ENCODE measurements at regions not wholly inside any gene's neighbourhood (a gene's known extent, or its start where the extent isn't known, plus 50 kb on each side); places are given as distances from the start of the nearest gene placed in this dataset.

DNA sequence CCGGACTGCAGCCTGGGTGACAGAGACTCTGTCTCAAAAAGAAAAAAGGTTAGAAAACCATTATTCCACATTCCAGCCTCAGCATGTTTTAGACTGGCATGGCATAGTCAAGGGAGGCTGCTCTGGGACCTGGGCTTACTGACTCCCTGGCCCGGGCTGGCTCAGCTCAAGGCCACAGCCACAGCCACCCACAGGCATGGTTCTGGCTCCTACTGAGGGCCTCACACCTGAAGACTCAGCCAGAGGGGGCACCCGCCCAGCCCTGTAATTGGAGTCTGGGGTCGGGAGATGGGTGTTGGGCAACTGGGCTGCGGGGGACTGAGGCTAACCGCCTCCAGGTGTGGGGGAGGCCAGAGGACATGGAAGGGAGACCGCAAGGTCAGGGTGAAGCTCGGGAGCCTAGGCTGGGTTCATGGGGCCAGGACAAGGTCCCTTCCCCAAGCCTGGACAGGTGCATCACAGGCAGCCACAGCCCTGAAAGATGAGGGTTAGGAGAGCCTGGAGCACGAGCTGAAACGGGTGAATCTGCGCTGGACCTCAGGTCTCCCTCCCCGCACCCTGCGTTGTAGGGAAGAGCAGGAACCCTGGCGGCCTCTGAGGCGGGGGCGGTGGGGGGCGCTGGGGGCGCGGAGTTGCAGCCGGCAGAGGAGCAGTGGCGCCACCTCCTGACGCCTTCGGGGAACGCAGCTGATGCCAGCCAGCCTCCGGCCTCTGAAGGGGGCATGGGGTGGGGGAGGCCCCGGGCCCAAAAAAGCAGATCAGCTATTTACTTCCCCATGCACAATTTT lies 67.7 kb upstream of the SRSF6 start:
- CTCF ChIA-PET = interaction anchor here (0.5 to 2.1 kb wide), 3 partner anchors 10 to 132 kb away, joined by 3 to 5 read pairs (median 5); no protein-coding TSS in a partner anchor
- TF ChIP-seq FOXK2 (IDR thresholded peaks at IDR 0.05) (no peak), SP1 (IDR thresholded peaks at IDR 0.05) (no peak), ZNF384 (IDR thresholded peaks at IDR 0.05) (no peak), ARNT (IDR thresholded peaks at IDR 0.05) (no peak), FOXA1 (IDR thresholded peaks at IDR 0.05) (no peak), ELF4 (IDR thresholded peaks at IDR 0.05) (no peak), BHLHE40 (IDR thresholded peaks at IDR 0.05; ENCODE audit: borderline replicate concordance) (no peak), NFRKB (IDR thresholded peaks at IDR 0.05) (no peak)
- TF ChIP-seq, protein P1, sequence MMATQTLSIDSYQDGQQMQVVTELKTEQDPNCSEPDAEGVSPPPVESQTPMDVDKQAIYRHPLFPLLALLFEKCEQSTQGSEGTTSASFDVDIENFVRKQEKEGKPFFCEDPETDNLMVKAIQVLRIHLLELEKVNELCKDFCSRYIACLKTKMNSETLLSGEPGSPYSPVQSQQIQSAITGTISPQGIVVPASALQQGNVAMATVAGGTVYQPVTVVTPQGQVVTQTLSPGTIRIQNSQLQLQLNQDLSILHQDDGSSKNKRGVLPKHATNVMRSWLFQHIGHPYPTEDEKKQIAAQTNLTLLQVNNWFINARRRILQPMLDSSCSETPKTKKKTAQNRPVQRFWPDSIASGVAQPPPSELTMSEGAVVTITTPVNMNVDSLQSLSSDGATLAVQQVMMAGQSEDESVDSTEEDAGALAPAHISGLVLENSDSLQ (IDR thresholded peaks at IDR 0.05) = no peak
- peak; percentile 51 for DNase-seq (ENCODE audit: extremely low spot score)
- POLR2A ChIA-PET = no interaction called here

DNA sequence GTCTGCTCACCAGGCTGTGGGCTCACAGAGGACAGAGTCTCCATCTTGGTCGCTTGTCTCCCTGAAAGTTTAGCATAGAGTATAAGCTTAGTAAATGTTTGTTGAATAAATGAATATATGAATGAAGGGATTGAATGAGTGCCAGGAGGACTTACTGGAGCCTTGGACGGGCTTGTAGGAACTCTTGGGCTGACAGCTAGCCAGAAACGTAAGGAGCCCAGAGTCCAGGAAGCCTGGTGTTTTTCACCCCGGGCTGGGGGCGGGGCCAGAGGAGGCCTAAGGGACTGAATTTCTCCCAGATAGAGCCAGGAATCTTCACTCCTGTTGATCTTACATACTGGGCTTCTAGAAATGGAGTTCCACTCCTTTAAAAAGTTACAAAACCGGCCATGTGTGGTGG lies 68.5 kb upstream of the SRSF6 start:
- no peak for TF ChIP-seq L3MBTL2 (conservative IDR thresholded peaks at IDR 0.05)
- TF ChIP-seq BHLHE40 (IDR thresholded peaks at IDR 0.05; ENCODE audit: borderline replicate concordance) = no peak
- no peak for TF ChIP-seq SP1 (IDR thresholded peaks at IDR 0.05)
- TF ChIP-seq FOXM1 (IDR thresholded peaks at IDR 0.05; ENCODE audit: borderline replicate concordance) = no peak
- no peak for TF ChIP-seq ARNT (IDR thresholded peaks at IDR 0.05)
- TF ChIP-seq ZNF384 (IDR thresholded peaks at IDR 0.05) = no peak
- TF ChIP-seq TARDBP (IDR thresholded peaks at IDR 0.05) = no peak
- no peak for TF ChIP-seq FOXK2 (IDR thresholded peaks at IDR 0.05)
- TF ChIP-seq SUZ12 (IDR thresholded peaks at IDR 0.05) = no peak
- TF ChIP-seq NFRKB (IDR thresholded peaks at IDR 0.05) = no peak
- no peak for TF ChIP-seq ELF4 (IDR thresholded peaks at IDR 0.05)
- no peak for TF ChIP-seq HDGF (IDR thresholded peaks at IDR 0.05; ENCODE audit: borderline replicate concordance)
- no peak for TF ChIP-seq CTBP1 (IDR thresholded peaks at IDR 0.05; ENCODE audit: borderline replicate concordance)
- CTCF ChIA-PET = interaction anchor here (2.1 kb wide), 1 partner anchor 11 kb away, joined by 5 read pairs; no protein-coding TSS in a partner anchor
- DNase-seq (ENCODE audit: extremely low spot score) = no peak
- POLR2A ChIA-PET = no interaction called here

DNA sequence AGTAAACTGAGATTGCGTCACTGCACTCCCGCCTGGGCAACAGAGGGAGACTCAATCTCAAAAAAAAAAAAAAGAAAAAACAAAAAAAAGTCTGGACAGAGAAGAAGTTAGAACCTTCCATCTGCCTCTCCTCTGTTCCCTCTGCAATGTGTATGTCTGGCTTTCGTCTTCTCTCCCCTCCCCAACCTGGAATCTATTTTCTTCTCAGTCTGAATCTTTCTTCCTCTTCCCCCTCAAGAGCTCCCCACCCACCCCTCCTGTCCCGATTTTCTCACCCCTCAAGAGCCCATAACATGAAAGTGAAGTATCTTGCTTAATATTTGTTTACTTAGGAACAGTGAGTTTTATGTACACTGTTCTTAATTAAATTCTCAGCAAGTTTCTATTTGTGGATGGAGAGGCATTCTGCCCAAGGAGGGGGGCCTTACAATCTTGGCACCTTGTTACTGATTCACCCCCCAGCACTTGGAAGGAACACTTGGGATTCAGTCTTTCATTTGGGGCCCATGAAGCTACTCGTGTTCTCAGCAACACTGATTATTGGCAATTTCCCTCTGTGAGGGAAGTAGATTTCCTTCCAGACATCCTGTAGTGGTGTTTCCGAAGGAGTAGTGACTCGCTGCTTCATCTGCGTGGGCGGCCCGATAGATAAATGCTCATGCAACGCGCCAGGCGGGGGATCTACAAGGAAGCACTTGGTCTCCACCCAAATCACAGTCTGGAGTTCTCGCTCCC lies 69.3 kb upstream of the SRSF6 start:
- ChIA-PET POLR2A (no interaction called here), CTCF (no interaction called here)
- no peak for TF ChIP-seq HDGF (IDR thresholded peaks at IDR 0.05; ENCODE audit: borderline replicate concordance)
- TF ChIP-seq FOXK2 (IDR thresholded peaks at IDR 0.05) = no peak
- TF ChIP-seq FOXM1 (IDR thresholded peaks at IDR 0.05; ENCODE audit: borderline replicate concordance) = no peak
- no peak for TF ChIP-seq ARNT (IDR thresholded peaks at IDR 0.05)
- TF ChIP-seq ELF4 (IDR thresholded peaks at IDR 0.05) = no peak
- TF ChIP-seq SUZ12 (IDR thresholded peaks at IDR 0.05) = no peak
- no peak for TF ChIP-seq ZNF384 (IDR thresholded peaks at IDR 0.05)
- TF ChIP-seq L3MBTL2 (conservative IDR thresholded peaks at IDR 0.05) = no peak
- TF ChIP-seq LEF1 (IDR thresholded peaks at IDR 0.05; ENCODE audit: borderline replicate concordance) = no peak
- TF ChIP-seq, protein P1 (IDR thresholded peaks at IDR 0.05) = no peak
- no peak for TF ChIP-seq SP1 (IDR thresholded peaks at IDR 0.05)
- no peak for TF ChIP-seq BHLHE40 (IDR thresholded peaks at IDR 0.05; ENCODE audit: borderline replicate concordance)
- no peak for TF ChIP-seq TARDBP (IDR thresholded peaks at IDR 0.05)
- TF ChIP-seq CTBP1 (IDR thresholded peaks at IDR 0.05; ENCODE audit: borderline replicate concordance) = no peak
- no peak for DNase-seq (ENCODE audit: extremely low spot score)

DNA sequence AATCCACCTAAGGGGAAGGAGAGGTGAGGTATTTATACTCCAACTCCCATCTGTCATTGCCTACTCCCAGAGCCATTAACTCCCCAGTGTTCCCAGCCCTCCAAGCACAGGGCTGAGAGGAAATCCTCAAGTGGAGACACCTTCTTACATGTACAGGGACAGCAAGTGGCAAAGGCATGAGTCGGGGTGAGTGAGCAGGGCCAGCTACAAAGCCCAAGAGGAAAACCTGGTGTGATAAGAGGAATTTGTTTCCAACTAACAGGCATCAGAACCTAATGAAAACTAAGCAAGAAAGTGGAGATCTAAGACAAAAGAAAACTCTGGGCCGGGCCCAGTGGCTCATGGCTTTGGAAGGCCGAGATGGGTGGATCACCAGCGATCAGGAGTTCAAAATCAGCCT lies 70.0 kb upstream of the SRSF6 start:
- ChIA-PET POLR2A (no interaction called here), CTCF (no interaction called here)
- no peak for DNase-seq (ENCODE audit: extremely low spot score)
- TF ChIP-seq CTBP1 (IDR thresholded peaks at IDR 0.05; ENCODE audit: borderline replicate concordance) (no peak), HDGF (IDR thresholded peaks at IDR 0.05; ENCODE audit: borderline replicate concordance) (no peak), ZNF384 (IDR thresholded peaks at IDR 0.05) (no peak), FOXM1 (IDR thresholded peaks at IDR 0.05; ENCODE audit: borderline replicate concordance) (no peak), NFRKB (IDR thresholded peaks at IDR 0.05) (no peak), SP1 (IDR thresholded peaks at IDR 0.05) (no peak), SUZ12 (IDR thresholded peaks at IDR 0.05) (no peak), TARDBP (IDR thresholded peaks at IDR 0.05) (no peak), L3MBTL2 (conservative IDR thresholded peaks at IDR 0.05) (no peak), ARNT (IDR thresholded peaks at IDR 0.05) (no peak), FOXA1 (IDR thresholded peaks at IDR 0.05) (no peak), LEF1 (IDR thresholded peaks at IDR 0.05; ENCODE audit: borderline replicate concordance) (no peak), BHLHE40 (IDR thresholded peaks at IDR 0.05; ENCODE audit: borderline replicate concordance) (no peak), FOXK2 (IDR thresholded peaks at IDR 0.05) (no peak)
- TF ChIP-seq, protein P1 (IDR thresholded peaks at IDR 0.05) = no peak

DNA sequence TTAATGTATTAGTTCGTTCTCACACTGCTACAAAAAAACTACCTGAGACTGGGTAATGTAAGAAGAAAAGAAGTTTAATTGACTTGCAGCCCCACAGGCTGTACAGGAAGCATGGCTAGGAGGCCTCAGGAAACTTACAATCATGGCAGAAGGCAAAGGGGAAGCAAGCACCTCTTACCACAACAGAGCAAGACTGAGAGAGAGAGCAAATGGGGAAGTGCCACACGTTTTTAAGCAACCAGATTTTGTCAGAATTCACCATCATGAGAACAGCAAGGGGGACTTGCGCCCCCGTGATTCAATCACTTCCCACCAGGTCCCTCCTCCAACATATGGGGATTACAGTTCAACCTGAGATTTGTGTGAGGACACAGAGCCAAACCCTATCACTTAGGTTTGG lies 70.8 kb upstream of the SRSF6 start:
- POLR2A ChIA-PET = no interaction called here
- TF ChIP-seq SP1 (IDR thresholded peaks at IDR 0.05) (no peak), BHLHE40 (IDR thresholded peaks at IDR 0.05; ENCODE audit: borderline replicate concordance) (no peak), L3MBTL2 (conservative IDR thresholded peaks at IDR 0.05) (no peak), ARNT (IDR thresholded peaks at IDR 0.05) (no peak), SUZ12 (IDR thresholded peaks at IDR 0.05) (no peak), CTBP1 (IDR thresholded peaks at IDR 0.05; ENCODE audit: borderline replicate concordance) (no peak), ZNF384 (IDR thresholded peaks at IDR 0.05) (no peak), FOXK2 (IDR thresholded peaks at IDR 0.05) (no peak), HDGF (IDR thresholded peaks at IDR 0.05; ENCODE audit: borderline replicate concordance) (no peak), NFRKB (IDR thresholded peaks at IDR 0.05) (no peak), FOXA1 (IDR thresholded peaks at IDR 0.05) (no peak), ELF4 (IDR thresholded peaks at IDR 0.05) (no peak), LEF1 (IDR thresholded peaks at IDR 0.05; ENCODE audit: borderline replicate concordance) (no peak), FOXM1 (IDR thresholded peaks at IDR 0.05; ENCODE audit: borderline replicate concordance) (no peak), TARDBP (IDR thresholded peaks at IDR 0.05) (no peak)
- TF ChIP-seq, protein P1 (IDR thresholded peaks at IDR 0.05) = no peak
- CTCF ChIA-PET = no interaction called here
- DNase-seq (ENCODE audit: extremely low spot score) = no peak
